ENCODE measurements at regions not wholly inside any gene's neighbourhood (a gene's known extent, or its start where the extent isn't known, plus 50 kb on each side); places are given as distances from the start of the nearest gene placed in this dataset.

DNA sequence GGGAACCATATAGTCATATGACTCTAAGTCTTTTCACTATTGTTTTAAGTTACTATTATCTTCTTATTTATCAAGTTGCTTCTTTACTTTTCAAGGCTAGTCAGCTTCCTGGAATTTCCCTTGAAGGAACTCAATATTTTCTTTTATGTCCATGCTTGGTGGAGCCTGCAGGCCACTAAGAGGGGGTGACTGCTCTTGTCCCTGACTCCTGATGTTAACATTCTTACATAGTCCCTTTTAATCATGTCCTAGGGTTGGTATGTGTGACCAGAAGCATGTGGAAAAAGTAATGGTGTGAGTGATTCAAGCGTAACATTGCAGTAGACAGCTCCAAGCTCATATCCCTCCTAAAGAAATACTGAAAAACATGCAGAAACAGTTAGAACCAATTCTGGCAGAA lies 1536.2 kb upstream of the CDH9 start:
- no peak overlapping the region for H3K27ac ChIP-seq
- WGBS, 2 donors (ENCODE audit: low coverage in 1 of 2) = 83 to 90% methylated on average over 1 of the region's 1 CpG
- in situ Hi-C loops (cut with MboI; ENCODE audit: low pct_ligation_motif_present in 1 of 4, low pct_unique_long_range_greater_than_20kb in 1 of 4, low sequenced_read_pairs in 3 of 4) = no loop called here

DNA sequence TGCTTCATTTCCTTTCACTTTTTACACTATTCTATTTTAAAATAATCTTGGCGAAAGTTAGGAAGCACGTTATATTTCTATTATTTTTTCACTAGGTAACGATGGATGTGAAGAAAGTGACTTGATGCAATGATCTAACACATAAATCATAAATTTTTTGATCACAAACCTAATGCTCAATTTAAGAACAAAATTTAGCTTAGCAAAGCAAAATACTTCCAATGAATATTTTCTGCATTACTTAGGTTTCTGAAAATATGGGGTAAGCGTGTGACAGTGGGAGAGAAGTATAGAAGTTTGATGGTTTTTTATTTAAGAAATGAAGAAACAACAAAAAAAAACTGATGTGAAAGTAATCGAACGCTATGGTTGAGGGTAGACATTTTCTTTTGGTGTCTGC lies 1528.7 kb upstream of the CDH9 start:
- DNase-seq = no peak
- H3K27me3 ChIP-seq = no peaks in the 10 kb centered on the region
- no peak overlapping the region for H3K27ac ChIP-seq
- intact Hi-C loops (cut with DNase I; ENCODE audit: low total_unique reads) = no loop called here
- TF ChIP-seq, protein P1, sequence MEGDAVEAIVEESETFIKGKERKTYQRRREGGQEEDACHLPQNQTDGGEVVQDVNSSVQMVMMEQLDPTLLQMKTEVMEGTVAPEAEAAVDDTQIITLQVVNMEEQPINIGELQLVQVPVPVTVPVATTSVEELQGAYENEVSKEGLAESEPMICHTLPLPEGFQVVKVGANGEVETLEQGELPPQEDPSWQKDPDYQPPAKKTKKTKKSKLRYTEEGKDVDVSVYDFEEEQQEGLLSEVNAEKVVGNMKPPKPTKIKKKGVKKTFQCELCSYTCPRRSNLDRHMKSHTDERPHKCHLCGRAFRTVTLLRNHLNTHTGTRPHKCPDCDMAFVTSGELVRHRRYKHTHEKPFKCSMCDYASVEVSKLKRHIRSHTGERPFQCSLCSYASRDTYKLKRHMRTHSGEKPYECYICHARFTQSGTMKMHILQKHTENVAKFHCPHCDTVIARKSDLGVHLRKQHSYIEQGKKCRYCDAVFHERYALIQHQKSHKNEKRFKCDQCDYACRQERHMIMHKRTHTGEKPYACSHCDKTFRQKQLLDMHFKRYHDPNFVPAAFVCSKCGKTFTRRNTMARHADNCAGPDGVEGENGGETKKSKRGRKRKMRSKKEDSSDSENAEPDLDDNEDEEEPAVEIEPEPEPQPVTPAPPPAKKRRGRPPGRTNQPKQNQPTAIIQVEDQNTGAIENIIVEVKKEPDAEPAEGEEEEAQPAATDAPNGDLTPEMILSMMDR (IDR thresholded peaks at IDR 0.05) = no peak
- TF ChIP-seq POLR2A (IDR thresholded peaks at IDR 0.05) (no peak), POLR2AphosphoS5 (IDR thresholded peaks at IDR 0.05) (no peak), EP300 (IDR thresholded peaks at IDR 0.05; ENCODE audit: low read depth) (no peak)
- in situ Hi-C loops (cut with MboI; ENCODE audit: low pct_ligation_motif_present in 1 of 4, low pct_unique_long_range_greater_than_20kb in 1 of 4, low sequenced_read_pairs in 3 of 4) = no loop called here
- peaks cover 0 to 3% of the 10 kb centered on the region in 2 donors for H3K9me3 ChIP-seq
- H3K4me1 ChIP-seq = no peaks in the 10 kb centered on the region
- no peaks in the 10 kb centered on the region for H3K36me3 ChIP-seq
- H3K4me3 ChIP-seq = no peak overlapping the region
- WGBS, 2 donors (ENCODE audit: low coverage in 1 of 2) = 84 to 87% methylated on average over 6 of the region's 6 CpGs

More for the DNA sequence above, 1536.2 kb upstream of the CDH9 start:
- peaks cover 0 to 3% of the 10 kb centered on the region in 2 donors for H3K9me3 ChIP-seq
- H3K4me1 ChIP-seq = no peaks in the 10 kb centered on the region
- no peak for DNase-seq
- no peak overlapping the region for H3K4me3 ChIP-seq
- no peaks in the 10 kb centered on the region for H3K27me3 ChIP-seq
- intact Hi-C loops (cut with DNase I; ENCODE audit: low total_unique reads) = no loop called here
- no peaks in the 10 kb centered on the region for H3K36me3 ChIP-seq
- TF ChIP-seq, protein P1 (IDR thresholded peaks at IDR 0.05) = no peak
- TF ChIP-seq POLR2AphosphoS5 (IDR thresholded peaks at IDR 0.05) (no peak), POLR2A (IDR thresholded peaks at IDR 0.05) (no peak)

DNA sequence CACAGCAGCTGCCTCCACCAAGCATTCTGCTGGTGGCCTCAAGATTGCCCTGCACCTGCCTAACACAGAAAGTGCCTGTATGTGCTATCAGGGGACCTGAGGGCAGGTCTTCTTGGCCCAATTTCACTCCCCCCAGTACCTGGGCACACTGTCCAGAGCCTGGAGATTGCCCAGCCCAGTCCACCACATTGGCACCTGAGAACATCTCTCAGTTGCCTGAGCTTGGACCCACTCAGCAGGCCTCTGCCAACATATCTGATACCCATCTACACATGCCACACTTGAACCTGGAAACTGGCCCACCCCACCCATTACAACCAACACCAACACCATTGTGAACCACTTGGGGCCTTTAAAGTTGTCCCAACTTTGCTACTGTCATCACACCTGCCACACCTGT lies 1523.1 kb upstream of the CDH9 start:
- Histone ChIP-seq H3K9me3 (no peaks in the 10 kb centered on the region), H3K27me3 (no peaks in the 10 kb centered on the region), H3K4me3 (no peak overlapping the region), H3K36me3 (no peaks in the 10 kb centered on the region), H3K4me1 (no peaks in the 10 kb centered on the region), H3K27ac (no peak overlapping the region)
- intact Hi-C loops (cut with DNase I; ENCODE audit: low total_unique reads) = no loop called here
- no peak for DNase-seq
- in situ Hi-C loops (cut with MboI; ENCODE audit: low pct_ligation_motif_present in 1 of 4, low pct_unique_long_range_greater_than_20kb in 1 of 4, low sequenced_read_pairs in 3 of 4) = no loop called here
- TF ChIP-seq, protein P1 (IDR thresholded peaks at IDR 0.05) = no peak
- no peak for TF ChIP-seq EP300 (IDR thresholded peaks at IDR 0.05; ENCODE audit: low read depth)
- no peak for TF ChIP-seq POLR2A (IDR thresholded peaks at IDR 0.05)
- TF ChIP-seq POLR2AphosphoS5 (IDR thresholded peaks at IDR 0.05) = no peak

DNA sequence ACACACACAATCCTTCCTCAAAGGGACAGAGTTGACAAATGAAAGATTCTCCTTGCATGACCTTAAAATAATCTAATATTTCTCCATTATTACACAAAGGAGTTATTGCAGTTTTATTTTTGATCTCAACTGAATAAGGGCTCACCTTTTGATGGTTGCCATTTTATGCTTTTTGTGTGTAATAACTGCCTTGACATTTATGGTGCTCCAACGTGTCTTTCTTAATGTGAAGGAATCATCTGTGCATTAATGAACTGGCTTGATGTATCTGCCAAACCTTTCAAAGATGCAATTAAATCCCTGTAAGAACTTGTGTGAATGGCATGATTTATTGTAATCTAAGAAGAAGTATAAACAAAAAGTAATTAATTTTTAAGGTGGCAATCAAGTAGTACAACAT lies 1519.8 kb upstream of the CDH9 start:
- H3K27me3 ChIP-seq = no peaks in the 10 kb centered on the region
- DNase-seq = no peak
- 62 to 71% methylated on average over 1 of the region's 1 CpG for WGBS, 2 donors (ENCODE audit: low coverage in 1 of 2)
- H3K9me3 ChIP-seq = peaks cover 0 to 1% of the 10 kb centered on the region in 2 donors
- H3K36me3 ChIP-seq = no peaks in the 10 kb centered on the region
- TF ChIP-seq POLR2A (IDR thresholded peaks at IDR 0.05) (no peak), POLR2AphosphoS5 (IDR thresholded peaks at IDR 0.05) (no peak), EP300 (IDR thresholded peaks at IDR 0.05; ENCODE audit: low read depth) (no peak)
- TF ChIP-seq, protein P1 (IDR thresholded peaks at IDR 0.05) = no peak
- no peak overlapping the region for H3K4me3 ChIP-seq
- intact Hi-C loops (cut with DNase I; ENCODE audit: low total_unique reads) = no loop called here
- H3K27ac ChIP-seq = no peak overlapping the region
- in situ Hi-C loops (cut with MboI; ENCODE audit: low pct_ligation_motif_present in 1 of 4, low pct_unique_long_range_greater_than_20kb in 1 of 4, low sequenced_read_pairs in 3 of 4) = no loop called here
- H3K4me1 ChIP-seq = no peaks in the 10 kb centered on the region
